Colonic mucosa (tissue), 4 donors: ENCODE measurements at regions not wholly inside any gene's neighbourhood (a gene's known extent, or its start where the extent isn't known, plus 50 kb on each side); places are given as distances from the start of the nearest gene placed in this dataset.
"Not testable (repeated sequence)": the region's sequence is repeated elsewhere in the genome, so short reads cannot be mapped to it uniquely, and the experiment has no call there.

Experiments
- DNase-seq: peaks from one replicate; pipeline ENCODE4 v3.0.0-alpha.2; 2020
- H3K27ac ChIP-seq: fragments of 200-600 bp; one replicate; pipeline ENCODE4 v1.8.0; 2021
- H3K27me3 ChIP-seq: fragments of 200-600 bp; one replicate; pipeline ENCODE4 v1.8.0; 2021
- H3K36me3 ChIP-seq: fragments of 200-600 bp; one replicate; pipeline ENCODE4 v1.8.0; 2021
- H3K4me1 ChIP-seq: fragments of 200-600 bp; one replicate; pipeline ENCODE4 v1.8.0; 2021; ENCODE audit warnings: mild to moderate bottlenecking
- H3K4me3 ChIP-seq: fragments of 200-600 bp; one replicate; pipeline ENCODE4 v1.8.0; 2021
- H3K9ac ChIP-seq, 2 donors: one replicate each; pipeline ENCODE4 v1.7.0; 2013; ENCODE audit warnings: control low read depth in 2 of 2, low read depth in 2 of 2, low read length in 2 of 2
- H3K9me3 ChIP-seq: fragments of 200-600 bp; one replicate; pipeline ENCODE4 v1.8.0; 2021
- CTCF ChIP-seq: fragments of 200-600 bp; IDR thresholded peaks from one replicate; pipeline ENCODE4 v1.8.0; 2022; ENCODE audit warnings: antibody characterized with exemption, mild to moderate bottlenecking
- intact Hi-C: fragments of 100-400 bp; cut with DNase I; formaldehyde crosslinking; loops from one replicate; pipeline ENCODE4 v1.14.1; 2022
- donor health status: healthy.
- donor health status: DM: no; HTN: no; CAD: no.
- donor health status: DM: no; HTN: no; CAD: no.

GRCh38 chr19:13633522-13633922, 127.2 kb upstream of the CACNA1A start:
- intact Hi-C loops, result no loop called here
- Histone ChIP-seq H3K27me3 (no peaks in the 10 kb centered on the region), H3K4me1 (no peaks in the 10 kb centered on the region), H3K9me3 (no peaks in the 10 kb centered on the region), H3K4me3 (no peak overlapping the region), H3K9ac (no peak overlapping the region), H3K36me3 (no peaks in the 10 kb centered on the region), H3K27ac (peak overlapping the region; percentile 84)
- no peak for DNase-seq
- no peak for TF ChIP-seq CTCF

- Histone ChIP-seq H3K9ac (no peak overlapping the region), H3K9me3 (no peaks in the 10 kb centered on the region), H3K27ac (peak overlapping the region; percentile 84), H3K36me3 (no peaks in the 10 kb centered on the region), H3K4me3 (no peak overlapping the region), H3K27me3 (no peaks in the 10 kb centered on the region), H3K4me1 (no peaks in the 10 kb centered on the region)
- no peak for TF ChIP-seq CTCF
- intact Hi-C loops, result no loop called here
- peak; percentile 89 for DNase-seq
Measured at GRCh38 chr19:13633109-13633508, 126.8 kb upstream of the CACNA1A start.

DNA sequence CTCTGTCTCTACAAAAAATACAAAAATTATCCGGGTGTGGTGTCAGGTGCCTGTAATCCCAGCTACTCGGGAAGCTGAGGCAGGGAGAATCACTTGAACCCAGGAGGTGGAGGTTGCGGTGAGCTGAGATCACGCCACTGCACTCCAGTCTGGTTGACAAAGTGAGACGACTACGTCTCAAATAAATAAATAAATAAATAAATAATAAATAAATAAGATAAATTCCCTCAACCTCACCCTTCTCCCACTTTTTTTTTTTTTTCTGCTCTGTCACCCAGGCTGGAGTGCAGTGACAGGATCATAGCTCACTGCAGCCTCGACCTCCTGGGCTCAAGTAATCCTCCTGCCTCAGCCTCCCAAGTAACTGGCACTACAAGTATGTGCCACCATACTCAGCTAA, 125.9 kb upstream of the CACNA1A start:
- H3K4me3 ChIP-seq, H3K9ac ChIP-seq, H3K4me1 ChIP-seq, H3K9me3 ChIP-seq, H3K27me3 ChIP-seq, H3K36me3 ChIP-seq, DNase-seq, intact Hi-C loops: not testable (repeated sequence)
- H3K27ac ChIP-seq, result peak overlapping the region; percentile 84

GRCh38 chr19:13629687-13630357, 123.5 kb upstream of the CACNA1A start:
- Histone ChIP-seq H3K4me1 (no peaks in the 10 kb centered on the region), H3K9me3 (no peaks in the 10 kb centered on the region), H3K27ac (no peak overlapping the region), H3K9ac (no peak overlapping the region), H3K27me3 (no peaks in the 10 kb centered on the region), H3K36me3 (no peaks in the 10 kb centered on the region), H3K4me3 (no peak overlapping the region)
- intact Hi-C loops, result no loop called here
- no peak for DNase-seq
- TF ChIP-seq CTCF, result no peak

GRCh38 chr19:13627531-13627930, 121.3 kb upstream of the CACNA1A start:
- no peaks in the 10 kb centered on the region for H3K27me3 ChIP-seq

More at GRCh38 chr19:13627531-13627930, 121.3 kb upstream of the CACNA1A start:
- Histone ChIP-seq H3K4me3 (no peak overlapping the region), H3K9me3 (no peaks in the 10 kb centered on the region), H3K36me3 (no peaks in the 10 kb centered on the region), H3K4me1 (no peaks in the 10 kb centered on the region), H3K27ac (no peak overlapping the region), H3K9ac (no peak overlapping the region)
- TF ChIP-seq CTCF, result no peak
- intact Hi-C loops, result no loop called here
- DNase-seq, result no peak
